Pancreas (tissue), 10 donors: ENCODE measurements at regions not wholly inside any gene's neighbourhood (a gene's known extent, or its start where the extent isn't known, plus 50 kb on each side); places are given as distances from the start of the nearest gene placed in this dataset.
"Not testable (repeated sequence)": the region's sequence is repeated elsewhere in the genome, so short reads cannot be mapped to it uniquely, and the experiment has no call there.

Source experiments
- ATAC-seq, 4 donors: fragments of 200-7000 bp; cut with Tn5 transposase; one replicate each; pipeline versions ENCODE4 v1.8.0 to v1.9.1; 2020; ENCODE audit warnings: mild to moderate bottlenecking in 4 of 4, moderate library complexity in 4 of 4
- DNase-seq, 6 donors: peaks; one replicate each; pipeline ENCODE4 v3.0.0-alpha.2; 2020
- FAIRE-seq: peaks from 2 replicates; lab custom pipeline; 2012; peaks lifted over from hg19 to GRCh38; lab: Jason Lieb, UNC
- H3K27ac ChIP-seq, 4 donors: fragments of 200-600 bp; sonication (generic); 1 replicate in 3 of 4; 2 replicates in 1 of 4; pipeline versions ENCODE4 v1.5.0 to v1.8.0; 2020
- H3K27me3 ChIP-seq, 4 donors: fragments of 200-600 bp; one replicate each; pipeline ENCODE4 v1.8.0; 2021
- H3K36me3 ChIP-seq, 3 donors: fragments of 200-600 bp; sonication (generic) in 1 of 3; one replicate each; pipeline versions ENCODE4 v1.5.0 to v1.8.0; 2020 to 2021
- H3K4me1 ChIP-seq, 3 donors: fragments of 200-600 bp; one replicate each; pipeline ENCODE4 v1.8.0; 2021
- H3K4me3 ChIP-seq, 4 donors: fragments of 200-600 bp; sonication (generic) in 2 of 4; one replicate each; pipeline versions ENCODE4 v1.5.0 to v1.8.0; 2020 to 2021
- H3K9me3 ChIP-seq, 4 donors: fragments of 200-600 bp; one replicate each; pipeline ENCODE4 v1.8.0; 2021
- WGBS, 2 donors: extraction: QIAGEN DNeasy Blood & Tissue Kit; methylation state at CpG; one replicate each; pipeline ENCODE4 v1.1.7; 2013; 5-methylcytosine and 5-hydroxymethylcytosine counted together
- intact Hi-C, 3 donors: fragments of 100-400 bp; cut with DNase I; formaldehyde crosslinking; loops; one replicate each; pipeline versions ENCODE4 v1.11.1 to v1.14.2; 2022
- TF ChIP-seq, protein P1 (sequence below), 4 donors: fragments of 200-600 bp; sonication (generic) in 3 of 4; IDR thresholded peaks; one replicate each; pipeline versions ENCODE4 v1.5.0 to v1.8.0; 2021; ENCODE audit warnings: antibody characterized with exemption in 4 of 4
- donor health status: healthy with polysubstance abuse.
- donor health status: DM: no; HTN: no; CAD: no; lungs with moderate emphysema.
- donor health status: DM: no; HTN: no; CAD: no.
- donor health status: control.
- donor health status: control.
- donor health status: Bipolar disorder and iron deficiency.
- donor health status: DM: yes; HTN: yes; CAD: no.
- donor health status: DM: no; HTN: no; CAD: no.
- donor health status: DM: no; HTN: no; CAD: no.
- donor health status: DM: yes; HTN: yes; CAD: no.

DNA sequence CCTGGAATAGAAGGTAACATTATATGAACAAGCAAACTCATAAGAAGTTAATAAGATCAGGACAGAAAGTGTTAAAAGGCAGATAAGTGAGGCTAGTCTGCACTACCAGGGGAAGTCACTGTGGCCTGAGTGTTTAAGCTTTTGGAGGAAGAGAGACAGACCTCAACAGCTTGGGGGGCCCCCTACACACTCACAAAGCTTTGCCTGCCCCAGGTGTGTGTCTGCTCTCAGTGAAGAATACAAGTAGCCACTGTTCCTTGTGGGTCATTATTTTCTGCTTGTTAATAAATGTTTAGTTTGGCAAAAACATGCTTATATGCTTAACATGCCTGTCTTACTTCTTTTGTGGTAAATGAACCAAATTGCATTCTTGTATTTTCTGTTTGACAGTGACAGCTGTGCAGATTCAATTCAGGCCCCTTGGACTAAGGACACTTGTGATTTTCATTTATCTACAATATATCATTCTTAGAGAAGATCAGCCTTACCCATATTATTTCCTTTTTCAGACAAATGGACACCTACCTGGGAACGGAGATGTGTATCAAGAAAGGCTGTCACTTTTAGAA, 50.7 kb upstream of the C12orf71 start:
- Histone ChIP-seq H3K4me1 (no peaks in the 10 kb centered on the region), H3K27ac (no peak overlapping the region), H3K27me3 (no peaks in the 10 kb centered on the region), H3K9me3 (no peaks in the 10 kb centered on the region), H3K4me3 (no peak overlapping the region), H3K36me3 (no peaks in the 10 kb centered on the region)
- intact Hi-C loops: no loop called here
- FAIRE-seq (no peak), ATAC-seq (no peak), DNase-seq (no peak)
- WGBS, 2 donors: 70 to 80% methylated on average over 1 of the region's 1 CpG
- TF ChIP-seq, protein P1, sequence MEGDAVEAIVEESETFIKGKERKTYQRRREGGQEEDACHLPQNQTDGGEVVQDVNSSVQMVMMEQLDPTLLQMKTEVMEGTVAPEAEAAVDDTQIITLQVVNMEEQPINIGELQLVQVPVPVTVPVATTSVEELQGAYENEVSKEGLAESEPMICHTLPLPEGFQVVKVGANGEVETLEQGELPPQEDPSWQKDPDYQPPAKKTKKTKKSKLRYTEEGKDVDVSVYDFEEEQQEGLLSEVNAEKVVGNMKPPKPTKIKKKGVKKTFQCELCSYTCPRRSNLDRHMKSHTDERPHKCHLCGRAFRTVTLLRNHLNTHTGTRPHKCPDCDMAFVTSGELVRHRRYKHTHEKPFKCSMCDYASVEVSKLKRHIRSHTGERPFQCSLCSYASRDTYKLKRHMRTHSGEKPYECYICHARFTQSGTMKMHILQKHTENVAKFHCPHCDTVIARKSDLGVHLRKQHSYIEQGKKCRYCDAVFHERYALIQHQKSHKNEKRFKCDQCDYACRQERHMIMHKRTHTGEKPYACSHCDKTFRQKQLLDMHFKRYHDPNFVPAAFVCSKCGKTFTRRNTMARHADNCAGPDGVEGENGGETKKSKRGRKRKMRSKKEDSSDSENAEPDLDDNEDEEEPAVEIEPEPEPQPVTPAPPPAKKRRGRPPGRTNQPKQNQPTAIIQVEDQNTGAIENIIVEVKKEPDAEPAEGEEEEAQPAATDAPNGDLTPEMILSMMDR (IDR thresholded peaks at IDR 0.05): no peak

DNA sequence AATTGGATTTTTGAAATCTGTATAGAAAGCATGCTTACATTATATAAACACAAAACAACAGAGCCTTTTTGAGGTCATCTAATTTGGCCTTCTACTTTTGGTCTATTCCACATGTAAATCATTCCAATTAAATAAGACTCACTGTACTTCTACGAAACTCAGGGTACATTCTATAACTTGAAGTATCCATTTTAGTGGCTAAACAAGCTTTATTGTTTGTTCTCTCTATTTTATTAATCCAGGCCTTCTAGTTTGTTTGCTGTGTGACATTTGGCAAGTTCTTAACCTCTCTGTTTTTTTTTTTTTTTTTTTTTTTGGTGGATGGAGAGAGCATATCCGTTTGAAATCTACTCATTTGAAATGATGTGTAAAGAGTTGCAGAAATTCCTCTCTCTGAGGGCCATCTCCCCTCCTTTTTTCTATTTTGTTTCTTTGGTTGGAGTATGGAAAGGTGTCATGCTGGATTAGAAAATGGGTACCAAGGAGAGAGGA, 58.1 kb upstream of the C12orf71 start:
- no peak for DNase-seq
- no peaks in the 10 kb centered on the region for H3K36me3 ChIP-seq
- no peaks in the 10 kb centered on the region for H3K27me3 ChIP-seq
- H3K4me1 ChIP-seq: no peaks in the 10 kb centered on the region
- no peaks in the 10 kb centered on the region for H3K9me3 ChIP-seq
- no peak for ATAC-seq
- no peak for FAIRE-seq
- H3K4me3 ChIP-seq: no peak overlapping the region
- intact Hi-C loops: no loop called here
- H3K27ac ChIP-seq: no peak overlapping the region
- 63 to 80% methylated on average over 2 of the region's 2 CpGs for WGBS, 2 donors
- TF ChIP-seq, protein P1 (IDR thresholded peaks at IDR 0.05): no peak

DNA sequence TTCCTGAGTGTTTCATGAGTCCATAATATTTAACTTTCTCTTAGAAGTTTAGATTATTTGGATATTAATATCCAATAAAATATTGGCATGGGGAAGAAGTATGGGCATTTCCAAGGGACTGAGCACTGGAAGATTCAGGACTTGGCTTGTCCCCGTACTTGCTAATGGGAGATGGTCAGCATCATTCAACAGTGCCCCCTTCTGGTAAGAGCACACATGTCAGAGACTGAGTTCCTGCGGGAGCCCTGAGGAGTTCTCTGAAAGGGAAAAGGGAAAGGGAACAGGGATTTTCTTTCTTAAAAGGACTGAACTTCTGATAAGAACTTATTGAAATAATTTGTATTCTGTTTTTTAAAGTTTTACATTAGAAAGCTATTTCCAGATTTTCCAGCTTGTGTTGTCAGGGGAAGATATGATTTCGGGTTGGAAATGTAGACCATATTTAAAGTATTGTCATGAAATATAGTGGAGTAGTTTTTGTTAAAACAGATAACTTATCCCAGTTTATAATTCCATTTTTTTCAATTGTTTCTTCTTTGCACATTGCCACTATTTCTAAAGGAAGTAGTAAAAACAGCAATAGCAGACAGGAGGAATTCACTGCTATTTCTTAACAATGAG, 59.8 kb upstream of the C12orf71 start:
- TF ChIP-seq, protein P1 (IDR thresholded peaks at IDR 0.05): peak; percentile 43 to 79 (median 66)
- ATAC-seq: peak; percentile 74 to 99 (median 94)
- peak; percentile 66 for FAIRE-seq
- WGBS, 2 donors: 33 to 34% methylated on average over 3 of the region's 3 CpGs
- no peak overlapping the region for H3K27ac ChIP-seq
- no peaks in the 10 kb centered on the region for H3K9me3 ChIP-seq
- H3K36me3 ChIP-seq: no peaks in the 10 kb centered on the region
- H3K4me1 ChIP-seq: no peaks in the 10 kb centered on the region
- peak in 4 of 6 donors; percentile 36 to 68 (median 54) for DNase-seq
- H3K4me3 ChIP-seq: no peak overlapping the region
- H3K27me3 ChIP-seq: no peaks in the 10 kb centered on the region
- intact Hi-C loops: no loop called here

DNA sequence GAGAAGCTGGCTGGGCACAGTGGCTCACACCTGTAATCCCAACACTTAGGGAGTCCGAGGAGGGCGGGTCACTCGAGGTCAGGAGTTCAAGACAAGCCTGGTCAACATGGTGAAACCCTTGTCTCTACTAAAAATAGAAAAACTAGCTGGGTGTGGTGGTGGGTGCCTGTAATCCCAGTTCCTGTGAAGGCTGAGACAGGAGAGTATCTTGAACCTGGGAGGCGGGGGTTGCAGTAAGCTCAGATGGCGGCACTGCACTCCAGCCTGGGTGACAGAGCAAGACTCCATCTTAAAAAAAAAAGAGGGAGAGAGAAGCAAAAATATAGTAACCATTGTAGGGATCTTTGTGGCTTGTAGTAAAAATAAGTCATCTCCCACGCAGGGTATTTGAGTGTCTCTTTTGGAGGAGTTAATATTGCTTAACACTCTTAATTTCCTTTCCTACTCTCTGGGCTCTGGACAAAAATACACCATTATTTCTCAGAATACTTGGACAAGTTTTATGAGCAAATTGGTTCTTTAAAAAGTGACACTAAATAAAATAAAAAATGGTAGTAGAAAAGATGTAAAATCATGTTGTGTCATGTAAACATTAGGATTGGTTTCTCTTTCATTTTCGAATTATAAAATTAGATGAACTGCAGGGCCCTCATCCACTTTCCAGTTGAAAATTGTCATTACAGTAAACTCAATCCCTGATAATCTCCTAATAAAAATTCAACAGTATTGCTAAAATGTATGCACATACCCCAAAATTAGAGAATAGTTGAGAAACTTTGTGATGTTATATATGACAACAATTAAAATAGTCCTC, 61.1 kb upstream of the C12orf71 start:
- FAIRE-seq (peak; percentile 41), DNase-seq (no peak), ATAC-seq (no peak)
- Histone ChIP-seq H3K27ac (no peak overlapping the region), H3K36me3 (no peaks in the 10 kb centered on the region), H3K27me3 (no peaks in the 10 kb centered on the region), H3K4me1 (no peaks in the 10 kb centered on the region), H3K4me3 (no peak overlapping the region), H3K9me3 (no peaks in the 10 kb centered on the region)
- intact Hi-C loops: no loop called here
- TF ChIP-seq, protein P1 (IDR thresholded peaks at IDR 0.05): no peak
- 65 to 72% methylated on average over 7 of the region's 7 CpGs for WGBS, 2 donors

DNA sequence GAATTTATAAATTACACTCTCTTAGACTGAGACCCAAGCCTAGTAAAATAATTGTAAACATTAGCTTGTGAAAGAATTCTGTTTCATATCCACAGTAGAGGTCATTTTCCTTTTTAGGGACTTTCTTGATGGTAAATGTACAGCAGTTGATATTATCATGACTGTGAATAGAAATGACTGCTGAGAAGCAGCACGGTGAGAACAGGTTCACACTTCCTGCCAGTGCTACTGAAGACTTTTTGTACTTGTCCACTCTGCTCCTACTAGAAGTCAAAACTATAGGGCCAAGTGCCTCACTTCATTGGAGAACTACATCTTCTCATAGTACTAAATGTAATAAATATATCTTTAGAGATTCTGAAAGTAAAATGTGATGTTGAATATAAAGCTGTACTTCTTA, 63.3 kb upstream of the C12orf71 start:
- DNase-seq, ATAC-seq, H3K4me1 ChIP-seq, H3K27ac ChIP-seq, FAIRE-seq, H3K9me3 ChIP-seq, intact Hi-C loops, H3K4me3 ChIP-seq, H3K36me3 ChIP-seq, H3K27me3 ChIP-seq: not testable (repeated sequence)
- WGBS, 2 donors: 47 to 58% methylated on average over 1 of the region's 1 CpG
